ENCODE measurements at regions not wholly inside any gene's neighbourhood (a gene's known extent, or its start where the extent isn't known, plus 50 kb on each side); places are given as distances from the start of the nearest gene placed in this dataset.

- TF ChIP-seq POLR2A (IDR thresholded peaks at IDR 0.05) (no peak), CTCF (IDR thresholded peaks at IDR 0.05) (no peak), POLR2AphosphoS5 (IDR thresholded peaks at IDR 0.05) (no peak)
- Histone ChIP-seq H3K27ac (no peak overlapping the region), H3K27me3 (no peaks in the 10 kb centered on the region), H3K9me3 (no peaks in the 10 kb centered on the region), H3K4me3 (no peak overlapping the region), H3K4me1 (no peaks in the 10 kb centered on the region), H3K36me3 (no peaks in the 10 kb centered on the region)
- 87% methylated on average over 5 of the region's 5 CpGs for WGBS, 2 donors (ENCODE audit: low coverage in 1 of 2)
- no peak for DNase-seq
- in situ Hi-C loops (cut with MboI; ENCODE audit: low pct_ligation_motif_present in 1 of 4, low pct_unique_long_range_greater_than_20kb in 1 of 4, low sequenced_read_pairs in 3 of 4) (no loop called here), intact Hi-C loops (cut with DNase I; ENCODE audit: low total_unique reads) (no loop called here)
These were observed 69.9 kb upstream of the PARD3B start for GRCh38 chr2:204475399-204475798.

DNA sequence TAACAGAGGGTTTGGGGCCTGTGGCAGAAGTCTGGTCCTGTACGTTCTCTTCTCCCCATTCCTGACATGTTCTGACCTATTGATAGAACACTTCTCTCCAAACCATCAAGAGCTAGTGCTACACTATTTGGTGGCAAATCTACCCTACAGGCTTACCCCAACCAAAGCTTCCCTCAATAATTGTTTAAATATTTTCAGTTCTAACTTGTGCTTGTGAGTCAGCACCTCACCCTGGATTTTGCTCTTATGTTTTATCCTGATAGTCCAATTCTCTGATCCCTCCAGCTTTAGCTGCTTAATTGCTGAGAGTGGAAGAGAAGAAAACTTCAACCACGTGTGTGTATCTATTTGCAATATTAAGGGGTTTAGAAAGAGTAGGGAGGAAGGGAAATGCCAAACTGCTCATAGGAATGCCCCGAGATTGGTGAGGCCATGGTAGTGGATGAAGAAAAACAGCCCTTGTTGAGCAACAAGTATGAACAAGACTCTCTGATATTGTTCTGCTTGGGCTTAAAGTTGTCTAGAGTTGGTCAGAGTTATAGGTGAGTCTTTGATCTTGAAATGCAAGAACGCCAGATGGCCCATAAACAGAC, 67.8 kb upstream of the PARD3B start:
- Histone ChIP-seq H3K27ac (no peak overlapping the region), H3K9me3 (no peaks in the 10 kb centered on the region), H3K36me3 (no peaks in the 10 kb centered on the region), H3K4me1 (no peaks in the 10 kb centered on the region), H3K27me3 (no peaks in the 10 kb centered on the region), H3K4me3 (no peak overlapping the region)
- no peak for DNase-seq
- TF ChIP-seq POLR2A (IDR thresholded peaks at IDR 0.05) (no peak), CTCF (IDR thresholded peaks at IDR 0.05) (no peak), POLR2AphosphoS5 (IDR thresholded peaks at IDR 0.05) (no peak), EP300 (IDR thresholded peaks at IDR 0.05; ENCODE audit: low read depth) (no peak)
- intact Hi-C loops (cut with DNase I; ENCODE audit: low total_unique reads) = no loop called here
- in situ Hi-C loops (cut with MboI; ENCODE audit: low pct_ligation_motif_present in 1 of 4, low pct_unique_long_range_greater_than_20kb in 1 of 4, low sequenced_read_pairs in 3 of 4) = no loop called here
- WGBS, 2 donors (ENCODE audit: low coverage in 1 of 2) = 79 to 80% methylated on average over 4 of the region's 4 CpGs

- TF ChIP-seq POLR2AphosphoS5 (IDR thresholded peaks at IDR 0.05) (no peak), EP300 (IDR thresholded peaks at IDR 0.05; ENCODE audit: low read depth) (no peak), CTCF (IDR thresholded peaks at IDR 0.05) (no peak), POLR2A (IDR thresholded peaks at IDR 0.05) (no peak)
- intact Hi-C loops (cut with DNase I; ENCODE audit: low total_unique reads) = no loop called here
- H3K36me3 ChIP-seq = no peaks in the 10 kb centered on the region
- no peaks in the 10 kb centered on the region for H3K9me3 ChIP-seq
- no peak overlapping the region for H3K27ac ChIP-seq
- 77 to 100% methylated on average over 1 to 4 of the region's 4 CpGs for WGBS, 2 donors (ENCODE audit: low coverage in 1 of 2)
- in situ Hi-C loops (cut with MboI; ENCODE audit: low pct_ligation_motif_present in 1 of 4, low pct_unique_long_range_greater_than_20kb in 1 of 4, low sequenced_read_pairs in 3 of 4) = no loop called here
- H3K4me3 ChIP-seq = no peak overlapping the region
- H3K27me3 ChIP-seq = no peaks in the 10 kb centered on the region
- H3K4me1 ChIP-seq = no peaks in the 10 kb centered on the region
- DNase-seq = no peak
These were observed 65.7 kb upstream of the PARD3B start for GRCh38 chr2:204479557-204479956.

- Histone ChIP-seq H3K4me1 (no peaks in the 10 kb centered on the region), H3K36me3 (no peaks in the 10 kb centered on the region), H3K27ac (no peak overlapping the region), H3K9me3 (no peaks in the 10 kb centered on the region), H3K27me3 (no peaks in the 10 kb centered on the region), H3K4me3 (no peak overlapping the region)
- TF ChIP-seq POLR2AphosphoS5 (IDR thresholded peaks at IDR 0.05) (no peak), POLR2A (IDR thresholded peaks at IDR 0.05) (no peak), CTCF (IDR thresholded peaks at IDR 0.05) (no peak), EP300 (IDR thresholded peaks at IDR 0.05; ENCODE audit: low read depth) (no peak)
- DNase-seq = no peak
- intact Hi-C loops (cut with DNase I; ENCODE audit: low total_unique reads) (no loop called here), in situ Hi-C loops (cut with MboI; ENCODE audit: low pct_ligation_motif_present in 1 of 4, low pct_unique_long_range_greater_than_20kb in 1 of 4, low sequenced_read_pairs in 3 of 4) (no loop called here)
These were observed 64.6 kb upstream of the PARD3B start for GRCh38 chr2:204480676-204481075.
